Lower lobe of right lung (tissue), 2 donors: ENCODE measurements at regions not wholly inside any gene's neighbourhood (a gene's known extent, or its start where the extent isn't known, plus 50 kb on each side); places are given as distances from the start of the nearest gene placed in this dataset.
A peak's percentile ranks its signal among the peaks of the same experiment; 100 is the strongest.

Experiments used
- ATAC-seq, 2 donors: fragments of 200-7000 bp; cut with Tn5 transposase; one replicate each; pipeline ENCODE4 v1.9.1; 2020 to 2022; ENCODE audit warnings: mild to moderate bottlenecking in 2 of 2, moderate library complexity in 2 of 2
- DNase-seq: peaks from one replicate; pipeline ENCODE4 v3.0.0-alpha.2; 2020
- H3K27ac ChIP-seq: fragments of 200-600 bp; one replicate; pipeline ENCODE4 v1.8.0; 2022
- H3K27me3 ChIP-seq: fragments of 200-600 bp; one replicate; pipeline ENCODE4 v1.8.0; 2022; ENCODE audit warnings: low read depth
- H3K36me3 ChIP-seq: fragments of 200-600 bp; one replicate; pipeline ENCODE4 v1.8.0; 2022; ENCODE audit warnings: mild to moderate bottlenecking
- H3K4me1 ChIP-seq: fragments of 200-600 bp; one replicate; pipeline ENCODE4 v1.8.0; 2022
- H3K4me3 ChIP-seq: fragments of 200-600 bp; one replicate; pipeline ENCODE4 v1.8.0; 2022; ENCODE audit warnings: mild to moderate bottlenecking
- H3K9me3 ChIP-seq: fragments of 200-600 bp; one replicate; pipeline ENCODE4 v1.8.0; 2022
- intact Hi-C: fragments of 100-400 bp; cut with DNase I; formaldehyde crosslinking; loops from one replicate; pipeline ENCODE4 v1.11.0; 2022
- TF ChIP-seq, protein P1 (sequence below): fragments of 200-600 bp; IDR thresholded peaks from one replicate; pipeline ENCODE4 v1.8.0; 2022; ENCODE audit warnings: antibody characterized with exemption, mild to moderate bottlenecking
- donor health status: DM: no; HTN: yes; CAD: no; lungs with severe emphysema.

DNA sequence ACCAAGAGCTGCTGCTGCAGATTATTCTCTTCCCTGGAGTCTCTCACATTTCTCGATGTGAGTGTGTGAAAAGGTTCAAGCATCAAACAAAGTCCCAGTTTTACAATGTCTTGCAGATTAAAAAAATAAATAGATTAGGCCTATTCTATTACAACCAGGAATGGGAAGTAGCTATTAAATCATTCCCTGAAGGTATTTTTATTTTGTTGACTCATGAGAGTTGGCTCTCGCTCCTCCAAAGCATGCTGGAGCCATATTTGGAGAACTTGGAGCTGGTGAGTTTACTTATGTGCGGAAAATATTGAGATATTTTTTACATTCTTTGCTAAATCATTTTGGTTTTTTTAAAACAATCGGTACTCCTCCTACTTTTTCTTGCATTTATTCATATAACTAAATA, 572.3 kb downstream of the ETNK1 start:
- no peaks in the 10 kb centered on the region for H3K9me3 ChIP-seq
- DNase-seq (no peak), ATAC-seq (no peak)
- H3K27me3 ChIP-seq = no peaks in the 10 kb centered on the region
- H3K36me3 ChIP-seq = no peaks in the 10 kb centered on the region
- intact Hi-C loops = no loop called here
- H3K4me3 ChIP-seq = no peak overlapping the region
- no peak overlapping the region for H3K27ac ChIP-seq
- no peaks in the 10 kb centered on the region for H3K4me1 ChIP-seq
- TF ChIP-seq, protein P1, sequence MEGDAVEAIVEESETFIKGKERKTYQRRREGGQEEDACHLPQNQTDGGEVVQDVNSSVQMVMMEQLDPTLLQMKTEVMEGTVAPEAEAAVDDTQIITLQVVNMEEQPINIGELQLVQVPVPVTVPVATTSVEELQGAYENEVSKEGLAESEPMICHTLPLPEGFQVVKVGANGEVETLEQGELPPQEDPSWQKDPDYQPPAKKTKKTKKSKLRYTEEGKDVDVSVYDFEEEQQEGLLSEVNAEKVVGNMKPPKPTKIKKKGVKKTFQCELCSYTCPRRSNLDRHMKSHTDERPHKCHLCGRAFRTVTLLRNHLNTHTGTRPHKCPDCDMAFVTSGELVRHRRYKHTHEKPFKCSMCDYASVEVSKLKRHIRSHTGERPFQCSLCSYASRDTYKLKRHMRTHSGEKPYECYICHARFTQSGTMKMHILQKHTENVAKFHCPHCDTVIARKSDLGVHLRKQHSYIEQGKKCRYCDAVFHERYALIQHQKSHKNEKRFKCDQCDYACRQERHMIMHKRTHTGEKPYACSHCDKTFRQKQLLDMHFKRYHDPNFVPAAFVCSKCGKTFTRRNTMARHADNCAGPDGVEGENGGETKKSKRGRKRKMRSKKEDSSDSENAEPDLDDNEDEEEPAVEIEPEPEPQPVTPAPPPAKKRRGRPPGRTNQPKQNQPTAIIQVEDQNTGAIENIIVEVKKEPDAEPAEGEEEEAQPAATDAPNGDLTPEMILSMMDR = no peak

DNA sequence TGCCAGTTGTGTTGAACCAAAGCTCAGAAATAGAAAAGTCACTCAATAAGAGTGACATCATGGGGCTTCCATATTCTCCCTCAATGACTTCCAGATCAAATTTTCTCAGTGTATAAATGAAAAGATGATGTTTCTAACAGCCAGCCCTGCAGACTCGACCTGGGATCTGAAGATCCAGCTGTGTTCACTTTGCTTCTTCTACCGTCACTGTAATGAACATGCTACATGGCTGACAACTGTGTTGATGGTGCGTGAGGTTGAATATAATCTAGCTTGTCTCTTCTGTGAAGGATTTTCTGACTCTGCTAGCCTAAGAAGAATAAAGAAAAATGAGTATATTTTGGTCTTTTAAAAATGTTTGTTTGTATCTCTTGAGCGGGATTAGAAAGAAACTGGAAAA, 577.8 kb downstream of the ETNK1 start:
- TF ChIP-seq, protein P1 = no peak
- Histone ChIP-seq H3K36me3 (no peaks in the 10 kb centered on the region), H3K9me3 (no peaks in the 10 kb centered on the region), H3K4me1 (no peaks in the 10 kb centered on the region), H3K27me3 (no peaks in the 10 kb centered on the region), H3K4me3 (no peak overlapping the region), H3K27ac (no peak overlapping the region)
- DNase-seq (no peak), ATAC-seq (no peak)
- intact Hi-C loops = no loop called here

DNA sequence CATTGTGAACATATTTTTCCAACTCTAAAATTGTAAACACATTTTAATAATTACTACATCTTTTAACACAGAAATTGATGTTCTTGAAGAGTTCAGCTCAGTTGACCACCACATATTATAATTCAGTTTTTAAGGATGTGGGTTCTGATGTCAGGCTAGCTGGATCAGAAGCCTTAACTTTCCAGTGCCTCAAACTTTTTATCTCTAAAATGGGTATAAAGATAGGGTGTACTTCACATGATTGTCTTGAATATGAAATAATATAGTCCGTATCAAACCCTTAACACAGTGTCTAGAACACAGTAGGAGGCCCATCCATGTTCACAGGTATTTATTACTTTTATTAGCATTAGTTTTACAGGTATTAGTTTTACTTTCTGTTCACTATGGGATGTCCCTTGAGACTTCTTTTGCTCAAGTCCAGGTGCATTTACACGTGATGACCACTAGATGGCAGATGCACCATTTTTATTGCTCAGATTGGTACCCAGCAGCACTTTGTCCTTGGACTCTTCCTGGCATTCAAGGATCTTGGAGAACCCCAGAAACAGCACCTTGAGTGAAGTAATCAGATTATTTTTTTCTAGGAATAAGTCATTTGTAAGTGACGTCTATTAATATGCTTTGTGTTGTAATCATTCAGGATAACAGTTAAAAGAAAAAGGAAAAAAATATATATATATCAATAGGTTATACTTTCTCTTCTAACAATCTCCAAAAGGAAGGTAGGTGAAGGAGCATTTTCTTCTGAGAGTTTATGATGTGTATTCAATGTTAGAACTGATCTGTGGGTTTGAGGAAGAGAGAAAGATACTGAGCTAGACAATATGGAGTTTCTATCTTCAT, 580.2 kb downstream of the ETNK1 start:
- H3K9me3 ChIP-seq = no peaks in the 10 kb centered on the region
- TF ChIP-seq, protein P1 = peak; percentile 91
- intact Hi-C loops = no loop called here
- no peak overlapping the region for H3K4me3 ChIP-seq
- no peaks in the 10 kb centered on the region for H3K36me3 ChIP-seq
- ATAC-seq (peak; percentile 83 to 86), DNase-seq (no peak)
- no peaks in the 10 kb centered on the region for H3K27me3 ChIP-seq
- no peak overlapping the region for H3K27ac ChIP-seq
- no peaks in the 10 kb centered on the region for H3K4me1 ChIP-seq

DNA sequence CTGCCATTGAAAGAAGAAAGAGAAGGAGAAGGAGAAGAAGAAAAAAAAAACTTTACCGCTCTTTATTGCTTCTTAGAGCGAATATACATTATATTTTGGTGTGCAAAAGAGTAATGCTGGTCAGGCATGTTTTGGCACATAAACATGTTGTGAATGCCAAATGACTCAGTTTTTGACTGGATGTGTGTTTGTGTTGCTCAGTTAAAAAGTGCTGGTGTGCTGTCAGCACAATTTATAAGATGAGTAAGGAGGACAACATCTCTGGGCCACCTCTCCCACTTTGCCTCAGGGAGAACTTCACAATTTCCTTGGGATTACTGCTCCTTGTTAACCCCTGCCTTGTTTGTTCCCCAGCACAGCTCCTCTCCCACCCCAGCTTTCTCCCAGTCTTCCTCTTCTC, 584.8 kb downstream of the ETNK1 start:
- H3K4me1 ChIP-seq = no peaks in the 10 kb centered on the region
- intact Hi-C loops = no loop called here
- H3K4me3 ChIP-seq = no peak overlapping the region
- no peaks in the 10 kb centered on the region for H3K36me3 ChIP-seq
- H3K27ac ChIP-seq = no peak overlapping the region
- ATAC-seq = no peak
- no peaks in the 10 kb centered on the region for H3K27me3 ChIP-seq
- no peak for DNase-seq
- TF ChIP-seq, protein P1 = no peak
- H3K9me3 ChIP-seq = no peaks in the 10 kb centered on the region

DNA sequence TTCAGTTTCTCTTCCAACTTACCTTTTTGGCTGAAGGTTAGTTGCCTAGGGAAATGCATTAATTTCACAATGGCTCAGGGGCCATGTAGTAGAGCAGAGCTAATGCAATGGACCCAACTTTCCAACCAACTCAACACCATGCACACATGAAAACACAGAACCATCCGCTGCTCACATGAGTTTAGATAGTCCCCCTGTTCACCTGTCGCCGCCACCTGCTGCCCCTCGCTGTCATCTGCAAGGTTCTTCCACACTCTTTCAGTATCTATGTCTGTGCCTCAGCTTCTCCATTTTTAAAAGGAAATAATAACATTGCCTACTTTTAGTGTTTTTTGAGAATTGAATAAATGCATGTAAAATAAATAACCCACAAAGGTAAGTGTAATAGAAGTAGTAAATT, 585.6 kb downstream of the ETNK1 start:
- H3K4me1 ChIP-seq = no peaks in the 10 kb centered on the region
- no peak overlapping the region for H3K4me3 ChIP-seq
- peaks cover 6% of the 10 kb centered on the region for H3K9me3 ChIP-seq
- ATAC-seq (no peak), DNase-seq (no peak)
- H3K27me3 ChIP-seq = no peaks in the 10 kb centered on the region
- intact Hi-C loops = no loop called here
- H3K27ac ChIP-seq = no peak overlapping the region
- H3K36me3 ChIP-seq = no peaks in the 10 kb centered on the region
- TF ChIP-seq, protein P1 = no peak
